Epithelial cell of proximal tubule (primary cell): ENCODE measurements at regions not wholly inside any gene's neighbourhood (a gene's known extent, or its start where the extent isn't known, plus 50 kb on each side); places are given as distances from the start of the nearest gene placed in this dataset.

Experiments used
- DNase-seq: peaks from one replicate; pipeline ENCODE4 v3.0.0-alpha.2; 2011; ENCODE audit warnings: low read depth
- H3K4me3 ChIP-seq: 2 replicates; pipeline ENCODE4 v1.5.1; 2011; ENCODE audit warnings: low read depth, mild to moderate bottlenecking, low read length
- TF ChIP-seq, protein P1 (sequence below): conservative IDR thresholded peaks from 2 replicates; pipeline ENCODE4 v1.5.1; 2012; ENCODE audit warnings: low read depth, mild to moderate bottlenecking, low read length

DNA sequence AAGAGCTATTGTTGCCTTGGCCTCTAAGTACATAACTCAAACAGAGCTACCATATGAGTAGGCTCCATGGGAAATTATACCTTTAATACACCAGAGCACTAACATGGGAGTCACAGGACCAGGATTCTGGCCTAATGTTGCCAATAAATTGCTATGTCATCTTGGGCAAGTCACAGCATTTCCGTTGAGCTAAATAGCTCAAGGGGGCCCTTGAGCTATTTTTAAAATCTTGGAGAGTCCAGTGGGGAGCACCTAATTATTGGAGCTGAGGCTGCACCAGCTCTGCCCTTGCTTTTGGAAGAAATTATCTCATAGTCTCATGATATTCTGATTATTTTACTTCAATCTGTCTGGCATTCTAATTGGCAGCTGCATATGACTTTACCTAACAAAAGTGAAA is 350.8 kb downstream of the ENC1 start:
- H3K4me3 ChIP-seq, result no peak overlapping the region
- no peak for DNase-seq
- TF ChIP-seq, protein P1, sequence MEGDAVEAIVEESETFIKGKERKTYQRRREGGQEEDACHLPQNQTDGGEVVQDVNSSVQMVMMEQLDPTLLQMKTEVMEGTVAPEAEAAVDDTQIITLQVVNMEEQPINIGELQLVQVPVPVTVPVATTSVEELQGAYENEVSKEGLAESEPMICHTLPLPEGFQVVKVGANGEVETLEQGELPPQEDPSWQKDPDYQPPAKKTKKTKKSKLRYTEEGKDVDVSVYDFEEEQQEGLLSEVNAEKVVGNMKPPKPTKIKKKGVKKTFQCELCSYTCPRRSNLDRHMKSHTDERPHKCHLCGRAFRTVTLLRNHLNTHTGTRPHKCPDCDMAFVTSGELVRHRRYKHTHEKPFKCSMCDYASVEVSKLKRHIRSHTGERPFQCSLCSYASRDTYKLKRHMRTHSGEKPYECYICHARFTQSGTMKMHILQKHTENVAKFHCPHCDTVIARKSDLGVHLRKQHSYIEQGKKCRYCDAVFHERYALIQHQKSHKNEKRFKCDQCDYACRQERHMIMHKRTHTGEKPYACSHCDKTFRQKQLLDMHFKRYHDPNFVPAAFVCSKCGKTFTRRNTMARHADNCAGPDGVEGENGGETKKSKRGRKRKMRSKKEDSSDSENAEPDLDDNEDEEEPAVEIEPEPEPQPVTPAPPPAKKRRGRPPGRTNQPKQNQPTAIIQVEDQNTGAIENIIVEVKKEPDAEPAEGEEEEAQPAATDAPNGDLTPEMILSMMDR, result no peak

DNA sequence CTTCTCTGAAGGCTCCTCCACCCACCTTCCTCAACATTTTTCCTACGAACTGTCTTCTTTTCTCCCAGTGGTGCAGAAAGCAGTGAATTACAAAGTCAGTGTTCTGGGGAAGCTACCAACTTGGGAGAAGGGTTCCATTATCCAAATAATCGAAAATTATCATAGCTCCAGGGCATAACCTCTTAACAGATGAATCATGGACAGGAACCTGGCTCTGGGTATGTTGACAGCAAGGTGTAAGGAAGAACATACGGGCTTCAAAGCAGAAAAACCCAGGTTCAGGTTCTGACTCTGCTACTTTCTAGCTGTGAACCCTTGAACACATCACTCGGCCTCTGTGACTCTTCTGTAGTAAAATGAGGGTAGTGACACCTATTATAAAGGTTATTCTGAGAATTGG is 351.3 kb downstream of the ENC1 start:
- no peak overlapping the region for H3K4me3 ChIP-seq
- DNase-seq, result no peak
- TF ChIP-seq, protein P1, result no peak

DNA sequence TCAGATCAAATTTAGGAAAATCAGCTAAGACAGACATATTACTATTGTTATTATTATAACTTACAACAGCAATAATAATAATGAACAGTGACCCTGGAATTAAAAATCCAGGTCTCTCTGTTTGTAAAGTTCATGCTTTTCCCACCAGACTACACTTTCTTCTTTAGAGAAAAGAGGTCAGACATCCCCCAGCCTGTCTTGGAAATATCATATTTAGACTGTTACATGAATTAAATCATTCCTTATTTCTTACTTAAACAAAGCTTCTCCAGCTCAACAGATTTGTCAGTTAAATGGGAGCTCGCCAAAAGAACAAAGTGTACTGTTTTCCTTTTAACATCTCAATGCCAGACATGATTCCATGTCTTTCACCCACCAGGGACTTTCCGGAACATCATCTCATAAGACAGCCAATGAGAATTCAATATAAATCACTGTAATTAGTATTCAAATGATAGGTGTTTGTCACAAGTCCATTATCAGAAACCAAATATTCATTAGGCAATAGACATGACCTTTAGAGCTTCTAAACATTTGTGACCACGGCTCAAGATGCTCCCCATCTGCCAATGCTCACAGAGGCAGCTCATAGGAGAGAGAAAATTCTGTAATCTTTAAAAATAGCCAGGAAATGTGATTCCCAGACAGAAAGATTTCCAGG is 351.9 kb downstream of the ENC1 start:
- TF ChIP-seq, protein P1, result no peak
- DNase-seq, result no peak
- no peak overlapping the region for H3K4me3 ChIP-seq

DNA sequence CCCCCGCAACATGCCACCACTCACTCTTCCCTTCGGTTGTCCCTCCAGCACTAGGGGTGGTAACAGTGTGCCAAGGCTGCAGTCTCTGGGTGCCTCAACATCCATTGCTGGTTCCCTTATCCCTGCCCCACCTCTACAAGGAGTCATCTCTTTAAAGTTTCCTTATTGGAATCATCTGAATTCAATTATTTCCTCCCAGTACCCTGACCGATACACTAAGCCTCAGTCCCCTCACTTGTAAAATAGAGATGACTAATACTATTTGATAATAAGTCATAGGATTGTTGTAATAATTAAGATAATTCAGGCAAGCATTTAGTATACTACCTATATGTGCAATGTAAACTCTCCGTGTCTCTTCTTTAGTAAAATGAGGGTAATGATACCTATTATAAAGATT is 352.5 kb downstream of the ENC1 start:
- DNase-seq, result no peak
- H3K4me3 ChIP-seq, result no peak overlapping the region
- TF ChIP-seq, protein P1, result no peak

DNA sequence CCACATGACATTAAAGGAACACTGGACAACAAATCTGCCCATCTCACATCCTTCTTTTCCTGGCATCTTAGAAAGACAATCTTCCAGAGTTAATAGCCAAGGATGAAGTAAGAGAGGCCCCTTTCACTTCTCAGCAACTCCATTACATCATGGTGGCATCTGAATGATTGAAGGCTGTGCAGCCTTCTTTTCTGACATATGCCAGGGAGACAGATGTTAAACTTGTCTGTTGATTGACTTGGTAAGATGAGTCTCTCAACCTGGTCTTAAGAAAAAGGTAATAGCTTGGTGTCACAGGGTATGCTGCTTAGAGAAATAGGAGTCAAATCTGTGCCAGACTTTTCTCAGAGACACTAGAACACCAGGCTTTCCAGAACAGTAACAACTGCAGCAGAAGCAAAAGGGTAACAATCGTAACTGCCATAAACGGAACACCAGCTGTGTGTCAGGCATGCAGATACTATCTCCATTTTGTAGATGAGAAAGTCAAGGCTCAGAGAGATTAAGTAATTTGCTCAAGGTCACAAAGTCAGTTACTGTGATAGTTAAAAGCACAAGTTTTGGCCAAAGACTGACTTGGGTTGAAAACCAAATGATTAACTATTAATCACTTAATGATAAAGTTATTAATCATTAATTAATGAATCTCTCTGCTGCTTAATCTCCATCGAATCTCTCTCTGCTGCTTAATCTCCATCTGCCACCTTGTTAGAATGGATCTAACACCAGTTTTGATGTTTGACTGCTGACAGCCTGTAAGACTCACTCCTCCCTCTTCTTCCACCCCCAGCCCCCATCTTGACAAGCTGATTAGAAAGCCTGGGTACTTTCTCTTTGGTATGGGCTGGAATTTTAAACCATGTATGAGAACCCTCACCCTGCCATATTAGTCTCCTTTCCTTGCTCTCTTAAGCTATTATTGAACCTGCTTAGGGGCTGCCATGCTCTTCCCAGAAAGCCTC is 353.5 kb downstream of the ENC1 start:
- H3K4me3 ChIP-seq, result no peak overlapping the region
- TF ChIP-seq, protein P1, result no peak
- no peak for DNase-seq

DNA sequence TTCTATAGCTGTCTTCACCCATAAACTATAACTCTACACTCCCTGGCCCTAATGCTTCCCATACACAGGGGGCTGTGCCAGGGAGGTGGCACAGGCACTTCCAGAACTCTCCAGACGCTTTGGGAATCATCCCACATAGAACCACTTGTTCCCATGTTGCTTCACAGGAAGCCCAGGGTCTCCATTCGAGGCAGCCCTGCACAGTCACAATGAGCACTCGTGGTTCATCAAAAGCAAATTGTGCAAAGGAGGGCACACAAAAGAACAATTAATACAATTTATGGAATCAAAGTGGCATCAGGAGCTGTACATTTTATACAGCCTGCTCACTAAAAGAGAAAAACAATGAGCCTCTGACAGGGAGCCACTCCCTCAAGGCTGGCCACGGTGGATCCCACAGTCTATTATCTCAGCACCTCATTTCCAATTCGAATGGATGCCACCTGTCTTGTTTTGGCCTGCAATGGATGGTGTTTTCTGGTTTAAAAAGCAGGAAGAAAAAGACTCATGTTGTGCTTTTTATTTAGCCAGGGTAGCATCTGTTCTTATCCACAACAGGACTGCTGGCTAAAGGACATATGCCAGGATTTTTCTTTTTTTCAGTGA is 354.8 kb downstream of the ENC1 start:
- no peak overlapping the region for H3K4me3 ChIP-seq
- TF ChIP-seq, protein P1, result no peak
- no peak for DNase-seq
